C1 segment of cervical spinal cord (tissue), 14 donors: ENCODE measurements at regions not wholly inside any gene's neighbourhood (a gene's known extent, or its start where the extent isn't known, plus 50 kb on each side); places are given as distances from the start of the nearest gene placed in this dataset.
"Not testable (repeated sequence)": the region's sequence is repeated elsewhere in the genome, so short reads cannot be mapped to it uniquely, and the experiment has no call there.

Experiments used
- DNase-seq, 14 donors: peaks; one replicate each; lab custom pipeline; 2025; lab: John Stamatoyannopoulos, UW

- no peak for DNase-seq
Measured at GRCh38 chr1:74943046-74943445, 191.1 kb upstream of the LHX8 start.

- DNase-seq: no peak
Measured at GRCh38 chr1:74946388-74946787, 187.8 kb upstream of the LHX8 start.

GRCh38 chr1:74949348-74949747 is 184.8 kb upstream of the LHX8 start:
- not testable (repeated sequence) for DNase-seq

GRCh38 chr1:74951981-74952380 is 182.2 kb upstream of the LHX8 start:
- not testable (repeated sequence) for DNase-seq

- DNase-seq: no peak
Measured at GRCh38 chr1:74952786-74953185, 181.4 kb upstream of the LHX8 start.

- DNase-seq: no peak
Measured at GRCh38 chr1:74953622-74954021, 180.6 kb upstream of the LHX8 start.

- no peak for DNase-seq
Measured at GRCh38 chr1:74963120-74963519, 171.1 kb upstream of the LHX8 start.

GRCh38 chr1:74964508-74965102 is 169.6 kb upstream of the LHX8 start:
- peak in 1 of 14 donors; percentile 1 for DNase-seq

- DNase-seq: no peak
Measured at GRCh38 chr1:74969566-74970135, 164.5 kb upstream of the LHX8 start.

- DNase-seq: no peak
Measured at GRCh38 chr1:74971982-74972381, 162.2 kb upstream of the LHX8 start.

- DNase-seq: no peak
Measured at GRCh38 chr1:74976491-74976890, 157.7 kb upstream of the LHX8 start.

- DNase-seq: not testable (repeated sequence)
Measured at GRCh38 chr1:74992448-74992847, 141.7 kb upstream of the LHX8 start.

- DNase-seq: no peak
Measured at GRCh38 chr1:74995821-74996220, 138.4 kb upstream of the LHX8 start.

- no peak for DNase-seq
Measured at GRCh38 chr1:75010547-75010946, 123.6 kb upstream of the LHX8 start.

- DNase-seq: no peak
Measured at GRCh38 chr1:75014250-75014649, 119.9 kb upstream of the LHX8 start.

GRCh38 chr1:75023005-75023404 is 111.2 kb upstream of the LHX8 start:
- DNase-seq: no peak

GRCh38 chr1:75034376-75034775 is 99.8 kb upstream of the LHX8 start:
- DNase-seq: no peak

- no peak for DNase-seq
Measured at GRCh38 chr1:75035536-75035935, 98.7 kb upstream of the LHX8 start.

- no peak for DNase-seq
Measured at GRCh38 chr1:75053207-75053606, 81.0 kb upstream of the LHX8 start.

GRCh38 chr1:75058424-75058823 is 75.8 kb upstream of the LHX8 start:
- DNase-seq: no peak

GRCh38 chr1:75062111-75062510 is 72.1 kb upstream of the LHX8 start:
- no peak for DNase-seq

- no peak for DNase-seq
Measured at GRCh38 chr1:75067975-75068374, 66.2 kb upstream of the LHX8 start.

GRCh38 chr1:75074831-75075395 is 59.3 kb upstream of the LHX8 start:
- DNase-seq: no peak
